CD4-positive, CD25-positive, alpha-beta regulatory T cell (primary cell): ENCODE measurements at regions not wholly inside any gene's neighbourhood (a gene's known extent, or its start where the extent isn't known, plus 50 kb on each side); places are given as distances from the start of the nearest gene placed in this dataset.

Experiments
- ATAC-seq, 2 donors: fragments of 150-1000 bp; cut with Tn5 transposase; one replicate each; pipeline ENCODE4 v1.10.0; 2021; ENCODE audit warnings: low read depth in 2 of 2, moderate number of reproducible peaks in 2 of 2, moderate library complexity in 1 of 2
- DNase-seq, 3 donors: peaks; one replicate each; pipeline versions ENCODE4 v3.0.0 to v3.0.0-alpha.2; 2012 to 2022; ENCODE audit warnings: mixed read lengths in 1 of 3
- H3K27ac ChIP-seq: one replicate; pipeline ENCODE4 v1.7.0; 2013; ENCODE audit warnings: mild to moderate bottlenecking, low read length; ENCODE audit not compliant: insufficient read depth, poor library complexity, severe bottlenecking
- H3K27me3 ChIP-seq: one replicate; pipeline ENCODE4 v1.7.0; 2013; ENCODE audit warnings: low read length; ENCODE audit not compliant: control insufficient read depth, insufficient read depth
- H3K36me3 ChIP-seq: one replicate; pipeline ENCODE4 v1.7.0; 2013; ENCODE audit warnings: mild to moderate bottlenecking, low read length, moderate library complexity; ENCODE audit not compliant: control insufficient read depth, insufficient read depth
- H3K4me1 ChIP-seq: 2 replicates; pipeline ENCODE4 v1.7.0; 2013; ENCODE audit warnings: mild to moderate bottlenecking, low read length; ENCODE audit not compliant: insufficient read depth, control insufficient read depth, poor library complexity, severe bottlenecking
- H3K4me3 ChIP-seq: one replicate; pipeline ENCODE4 v1.7.0; 2013; ENCODE audit warnings: low read depth, mild to moderate bottlenecking, low read length, moderate library complexity
- H3K9me3 ChIP-seq, 2 experiments: 1 replicate in 1 of 2; 2 replicates in 1 of 2; pipeline ENCODE4 v1.7.0; 2013; ENCODE audit warnings: low read length in 2 of 2, mild to moderate bottlenecking in 1 of 2, moderate library complexity in 1 of 2; ENCODE audit not compliant: control insufficient read depth in 2 of 2
- H3K27ac Mint-ChIP-seq, 3 donors: one replicate each; pipeline ENCODE4 v1.8.0; 2020 to 2022; ENCODE audit warnings: mild to moderate bottlenecking in 3 of 3, mixed read lengths in 3 of 3, moderate library complexity in 2 of 3
- H3K27me3 Mint-ChIP-seq: one replicate; pipeline ENCODE4 v1.8.0; 2022; ENCODE audit warnings: mild to moderate bottlenecking, mixed read lengths
- H3K36me3 Mint-ChIP-seq: one replicate; pipeline ENCODE4 v1.8.0; 2020; ENCODE audit warnings: mixed read lengths
- H3K4me1 Mint-ChIP-seq, 4 donors: one replicate each; pipeline ENCODE4 v1.8.0; 2020 to 2022; ENCODE audit warnings: mixed read lengths in 4 of 4, mild to moderate bottlenecking in 1 of 4
- H3K4me3 Mint-ChIP-seq, 4 donors: one replicate each; pipeline ENCODE4 v1.8.0; 2020 to 2022; ENCODE audit warnings: mild to moderate bottlenecking in 4 of 4, mixed read lengths in 4 of 4, moderate library complexity in 3 of 4
- H3K9me3 Mint-ChIP-seq, 7 donors: one replicate each; pipeline ENCODE4 v1.8.0; 2020 to 2022; ENCODE audit warnings: mixed read lengths in 7 of 7, mild to moderate bottlenecking in 3 of 7, moderate library complexity in 2 of 7

DNA sequence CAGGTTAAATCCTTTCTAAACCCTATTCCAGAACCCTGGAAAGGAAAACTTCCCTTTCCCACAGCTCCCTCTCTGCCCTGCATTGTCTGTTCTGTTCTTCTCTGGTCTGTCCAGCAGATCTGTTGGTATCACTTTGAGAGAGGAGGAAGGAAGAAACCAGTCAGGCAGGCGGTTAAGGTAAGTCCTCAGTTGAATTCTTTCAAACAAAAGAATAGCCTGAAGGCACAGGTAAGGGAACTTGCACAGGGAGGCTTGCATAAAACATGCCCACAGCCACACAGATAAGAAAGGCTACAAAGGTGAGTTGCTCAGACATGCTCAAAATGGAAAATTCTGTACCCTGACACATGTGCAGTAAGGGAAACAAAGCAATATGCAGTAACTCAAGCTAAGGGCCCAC lies 595.7 kb upstream of the CDH5 start:
- Mint-ChIP-seq H3K4me1 (no peaks in the 10 kb centered on the region), H3K27me3 (no peaks in the 10 kb centered on the region), H3K36me3 (no peaks in the 10 kb centered on the region), H3K4me3 (no peak overlapping the region), H3K9me3 (peaks cover 0 to 22% (median 9%) of the 10 kb centered on the region in 7 donors), H3K27ac (no peak overlapping the region)
- Histone ChIP-seq H3K27ac (no peak overlapping the region), H3K4me1 (no peaks in the 10 kb centered on the region), H3K9me3 (peaks cover 0 to 7% of the 10 kb centered on the region in 2 experiments), H3K4me3 (no peak overlapping the region), H3K27me3 (no peaks in the 10 kb centered on the region), H3K36me3 (no peaks in the 10 kb centered on the region)
- ATAC-seq (no peak), DNase-seq (no peak)

DNA sequence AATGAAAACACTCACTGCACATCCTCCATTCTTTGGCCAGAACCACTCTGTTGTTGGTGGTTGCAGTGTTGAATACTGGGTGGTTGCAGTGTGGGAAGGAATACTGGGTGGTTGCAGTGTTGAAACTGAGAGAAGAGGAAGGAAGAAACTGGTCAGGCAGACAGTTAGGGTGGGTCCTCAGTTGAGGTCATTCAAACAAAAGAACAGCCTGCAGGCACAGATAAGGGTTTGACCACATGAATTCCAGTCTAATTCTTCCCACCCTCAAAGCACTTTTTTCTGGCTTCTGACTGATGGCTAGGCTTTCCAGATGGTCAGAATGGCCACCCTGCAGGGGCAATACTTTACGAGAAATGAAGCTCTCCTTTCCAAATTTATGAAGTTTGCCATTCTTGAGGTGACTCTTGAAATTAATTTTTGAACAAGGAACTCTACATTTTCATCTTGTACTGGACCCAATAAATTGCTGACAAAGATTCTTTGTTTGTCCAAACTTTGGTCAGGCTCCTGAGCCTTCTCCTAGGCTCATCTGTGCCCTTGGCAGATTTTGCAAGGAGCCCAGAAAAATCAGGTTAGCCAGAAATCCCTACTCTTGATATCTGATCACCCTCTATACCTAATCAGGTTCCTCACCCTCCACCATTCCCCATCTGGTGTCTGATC lies 596.6 kb upstream of the CDH5 start:
- Histone ChIP-seq H3K4me1 (no peaks in the 10 kb centered on the region), H3K4me3 (no peak overlapping the region), H3K27ac (no peak overlapping the region), H3K9me3 (peaks cover 0 to 7% of the 10 kb centered on the region in 2 experiments), H3K27me3 (no peaks in the 10 kb centered on the region), H3K36me3 (no peaks in the 10 kb centered on the region)
- H3K9me3 Mint-ChIP-seq = peaks cover 0 to 22% (median 6%) of the 10 kb centered on the region in 7 donors
- no peaks in the 10 kb centered on the region for H3K27me3 Mint-ChIP-seq
- no peak overlapping the region for H3K27ac Mint-ChIP-seq
- no peak for ATAC-seq
- H3K4me3 Mint-ChIP-seq = no peak overlapping the region
- no peaks in the 10 kb centered on the region for H3K4me1 Mint-ChIP-seq
- no peak for DNase-seq
- H3K36me3 Mint-ChIP-seq = no peaks in the 10 kb centered on the region

DNA sequence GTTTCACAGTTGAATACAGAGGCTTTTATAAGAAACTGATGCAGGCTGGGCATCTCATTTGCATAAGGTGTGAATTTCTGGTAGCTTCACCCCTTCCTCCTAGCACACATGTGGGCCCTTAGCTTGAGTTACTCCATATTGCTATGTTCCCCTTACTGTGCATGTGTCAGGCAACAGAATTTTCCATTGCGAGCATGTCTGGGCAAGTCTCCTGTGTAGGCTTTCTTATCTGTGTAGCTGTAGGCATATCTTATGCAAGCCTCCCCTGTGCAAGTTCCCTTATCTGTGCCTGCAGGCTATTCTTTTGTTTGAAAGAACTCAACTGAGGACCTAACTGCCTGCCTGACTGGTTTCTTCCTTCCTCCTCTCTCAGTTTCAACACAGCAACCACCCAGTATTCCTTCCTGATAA lies 597.4 kb upstream of the CDH5 start:
- no peak for ATAC-seq
- H3K36me3 ChIP-seq = no peaks in the 10 kb centered on the region
- no peaks in the 10 kb centered on the region for H3K27me3 ChIP-seq
- H3K27me3 Mint-ChIP-seq = no peaks in the 10 kb centered on the region
- no peak overlapping the region for H3K27ac Mint-ChIP-seq
- peaks cover 0 to 7% of the 10 kb centered on the region in 2 experiments for H3K9me3 ChIP-seq
- no peak overlapping the region for H3K27ac ChIP-seq
- no peak overlapping the region for H3K4me3 Mint-ChIP-seq
- no peak for DNase-seq
- no peaks in the 10 kb centered on the region for H3K36me3 Mint-ChIP-seq
- H3K9me3 Mint-ChIP-seq = peaks cover 0 to 22% (median 6%) of the 10 kb centered on the region in 7 donors
- no peaks in the 10 kb centered on the region for H3K4me1 ChIP-seq
- H3K4me3 ChIP-seq = no peak overlapping the region
- H3K4me1 Mint-ChIP-seq = no peaks in the 10 kb centered on the region

DNA sequence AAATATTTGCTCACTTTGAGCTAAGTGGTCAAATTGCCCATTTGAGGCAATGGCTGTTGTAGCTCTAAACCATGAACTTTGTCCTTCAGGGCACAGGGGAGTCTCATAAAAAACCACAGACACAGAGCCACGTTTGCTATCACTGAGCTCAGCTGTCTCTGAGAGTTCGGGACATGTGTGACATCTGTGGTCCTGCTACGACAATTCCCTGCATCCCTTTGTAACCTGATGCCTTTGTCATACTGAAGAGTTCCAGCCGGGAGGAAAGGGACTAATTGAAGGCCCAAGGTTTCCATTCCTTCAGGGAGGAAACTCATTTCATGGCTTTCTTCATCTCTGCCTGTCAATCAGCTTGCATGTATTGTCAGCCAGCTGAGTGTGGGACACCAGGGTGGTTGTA lies 599.4 kb upstream of the CDH5 start:
- Mint-ChIP-seq H3K4me3 (no peak overlapping the region), H3K4me1 (no peaks in the 10 kb centered on the region)
- H3K36me3 ChIP-seq = no peaks in the 10 kb centered on the region

DNA sequence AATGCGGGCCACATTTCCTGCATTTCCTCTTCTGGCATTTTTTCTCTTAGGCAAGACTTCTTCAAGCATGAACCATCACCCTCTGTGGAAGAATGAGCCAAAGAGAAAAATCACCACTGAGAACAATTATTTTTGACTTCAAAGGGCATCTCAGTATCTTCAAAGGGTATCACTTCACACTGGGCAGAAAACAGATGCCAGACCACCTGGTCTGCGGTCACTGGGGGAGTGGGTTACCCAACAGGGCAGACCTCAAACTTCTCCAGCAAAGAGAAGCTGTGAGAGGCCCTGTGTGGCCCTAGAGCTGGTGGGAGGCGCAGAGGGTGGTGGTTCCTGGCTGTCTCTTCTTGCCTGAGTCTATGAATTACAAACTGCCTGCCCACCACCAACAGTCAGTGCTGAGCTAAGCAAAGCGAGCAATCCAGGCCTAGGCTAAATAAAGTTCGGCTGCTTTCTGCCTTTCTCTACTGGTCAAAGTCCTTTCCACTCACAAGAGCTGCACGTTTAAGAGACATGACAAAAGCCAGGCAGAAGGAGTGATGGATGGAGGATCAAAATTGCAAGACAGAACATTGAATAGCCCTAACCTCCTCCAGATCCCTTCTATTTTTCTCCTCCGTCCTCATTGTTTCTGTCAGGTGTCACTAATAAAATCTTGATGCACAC lies 602.7 kb upstream of the CDH5 start:
- Mint-ChIP-seq H3K27me3 (no peaks in the 10 kb centered on the region), H3K9me3 (peaks cover 0 to 4% (median 0%) of the 10 kb centered on the region in 7 donors)
- DNase-seq = no peak

More for the DNA sequence above, 599.4 kb upstream of the CDH5 start:
- Histone ChIP-seq H3K4me3 (no peak overlapping the region), H3K27me3 (no peaks in the 10 kb centered on the region), H3K27ac (no peak overlapping the region), H3K4me1 (no peaks in the 10 kb centered on the region), H3K9me3 (peaks cover 0 to 7% of the 10 kb centered on the region in 2 experiments)
- H3K36me3 Mint-ChIP-seq = no peaks in the 10 kb centered on the region
- DNase-seq (no peak), ATAC-seq (no peak)
- H3K9me3 Mint-ChIP-seq = peaks cover 0 to 22% (median 6%) of the 10 kb centered on the region in 7 donors
- no peaks in the 10 kb centered on the region for H3K27me3 Mint-ChIP-seq
- no peak overlapping the region for H3K27ac Mint-ChIP-seq

DNA sequence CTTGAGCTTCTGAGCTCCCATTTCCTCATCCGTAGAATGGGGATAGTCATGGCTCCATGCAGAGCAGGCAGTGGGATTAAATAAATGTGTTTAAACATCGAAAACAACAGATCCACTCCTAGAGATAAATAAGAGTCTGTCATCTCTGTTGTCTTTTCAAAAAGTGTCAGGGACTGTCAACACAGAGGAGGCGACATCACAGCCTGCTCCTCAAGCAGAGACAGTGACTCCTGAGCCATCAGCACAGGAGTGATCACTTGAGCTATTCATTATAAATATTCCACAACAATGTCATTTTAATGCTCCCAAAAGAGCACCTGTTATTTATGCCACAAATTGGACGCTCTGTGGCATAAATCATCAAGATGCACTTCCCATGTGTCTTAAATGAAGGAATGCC lies 605.6 kb upstream of the CDH5 start:
- no peaks in the 10 kb centered on the region for H3K4me1 Mint-ChIP-seq
- ATAC-seq (no peak), DNase-seq (no peak)
- Histone ChIP-seq H3K4me1 (no peaks in the 10 kb centered on the region), H3K27ac (no peak overlapping the region), H3K27me3 (no peaks in the 10 kb centered on the region), H3K4me3 (no peak overlapping the region), H3K36me3 (no peaks in the 10 kb centered on the region), H3K9me3 (no peaks in the 10 kb centered on the region)
- peaks cover 0 to 1% (median 0%) of the 10 kb centered on the region in 7 donors for H3K9me3 Mint-ChIP-seq
- H3K27ac Mint-ChIP-seq = no peak overlapping the region
- H3K4me3 Mint-ChIP-seq = no peak overlapping the region
- H3K27me3 Mint-ChIP-seq = no peaks in the 10 kb centered on the region
- H3K36me3 Mint-ChIP-seq = no peaks in the 10 kb centered on the region

More for the DNA sequence above, 602.7 kb upstream of the CDH5 start:
- H3K27ac Mint-ChIP-seq = no peak overlapping the region
- no peaks in the 10 kb centered on the region for H3K36me3 Mint-ChIP-seq
- no peaks in the 10 kb centered on the region for H3K9me3 ChIP-seq
- peak in 1 of 2 donors; percentile 16 for ATAC-seq
- no peaks in the 10 kb centered on the region for H3K4me1 ChIP-seq
- H3K4me1 Mint-ChIP-seq = no peaks in the 10 kb centered on the region
- H3K4me3 ChIP-seq = no peak overlapping the region
- no peak overlapping the region for H3K4me3 Mint-ChIP-seq
- H3K27ac ChIP-seq = no peak overlapping the region
- H3K27me3 ChIP-seq = no peaks in the 10 kb centered on the region
- H3K36me3 ChIP-seq = no peaks in the 10 kb centered on the region

DNA sequence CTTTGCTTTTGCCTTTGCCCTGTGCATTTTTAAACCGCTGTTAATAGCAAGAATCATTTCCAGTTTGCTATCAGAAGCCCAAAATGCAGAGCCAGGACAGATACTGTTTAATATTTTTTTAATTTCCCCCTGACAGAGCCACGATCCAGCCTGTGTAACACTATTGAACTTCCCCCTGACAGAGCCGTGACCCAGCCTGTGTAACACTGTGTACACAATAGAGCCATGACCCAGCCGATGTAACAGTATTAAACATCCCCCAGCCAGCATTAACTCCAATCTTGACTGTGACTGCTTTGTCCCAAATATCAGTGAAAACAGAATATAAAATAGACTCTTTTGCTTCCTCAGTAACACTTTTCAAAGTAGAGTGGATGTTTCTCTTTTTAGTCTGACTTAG lies 607.9 kb upstream of the CDH5 start:
- DNase-seq = no peak
- H3K4me3 ChIP-seq = no peak overlapping the region
- H3K27me3 Mint-ChIP-seq = no peaks in the 10 kb centered on the region
- no peak for ATAC-seq
- no peaks in the 10 kb centered on the region for H3K36me3 Mint-ChIP-seq
- no peaks in the 10 kb centered on the region for H3K4me1 Mint-ChIP-seq
- no peaks in the 10 kb centered on the region for H3K9me3 ChIP-seq
- H3K4me3 Mint-ChIP-seq = no peak overlapping the region
- no peaks in the 10 kb centered on the region for H3K27me3 ChIP-seq
- H3K27ac ChIP-seq = no peak overlapping the region
- H3K36me3 ChIP-seq = no peaks in the 10 kb centered on the region
- H3K9me3 Mint-ChIP-seq = peaks cover 0 to 6% (median 0%) of the 10 kb centered on the region in 7 donors
- no peak overlapping the region for H3K27ac Mint-ChIP-seq
- no peaks in the 10 kb centered on the region for H3K4me1 ChIP-seq

DNA sequence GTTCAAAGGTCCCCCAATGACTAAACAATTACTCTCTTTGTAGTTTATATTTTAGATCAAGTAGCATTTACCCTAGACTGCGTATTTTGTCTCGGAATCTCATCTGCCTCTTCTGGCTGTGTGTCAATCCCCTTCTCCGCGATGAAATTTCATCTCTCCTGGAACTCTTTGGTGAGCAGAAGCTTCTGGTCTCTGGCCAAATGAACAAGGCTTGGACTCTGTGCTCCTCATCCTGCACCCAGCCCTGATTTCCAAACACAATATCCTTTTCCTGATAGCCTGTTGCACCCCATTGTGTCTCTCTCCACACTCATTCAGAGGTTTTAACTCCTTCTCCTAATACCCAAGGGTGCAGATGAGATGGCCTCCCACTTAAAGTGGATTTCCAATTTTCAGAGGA lies 609.4 kb upstream of the CDH5 start:
- Mint-ChIP-seq H3K36me3 (no peaks in the 10 kb centered on the region), H3K9me3 (peaks cover 0 to 8% (median 0%) of the 10 kb centered on the region in 7 donors), H3K27me3 (no peaks in the 10 kb centered on the region), H3K4me3 (no peak overlapping the region), H3K27ac (no peak overlapping the region), H3K4me1 (no peaks in the 10 kb centered on the region)
- H3K4me3 ChIP-seq = no peak overlapping the region
- H3K36me3 ChIP-seq = no peaks in the 10 kb centered on the region
- no peak overlapping the region for H3K27ac ChIP-seq
- H3K9me3 ChIP-seq = no peaks in the 10 kb centered on the region
- no peaks in the 10 kb centered on the region for H3K27me3 ChIP-seq
- DNase-seq (no peak), ATAC-seq (no peak)
- H3K4me1 ChIP-seq = no peaks in the 10 kb centered on the region
